Cardiac muscle cell (in vitro differentiated cells and primary cell): ENCODE measurements at regions not wholly inside any gene's neighbourhood (a gene's known extent, or its start where the extent isn't known, plus 50 kb on each side); places are given as distances from the start of the nearest gene placed in this dataset.

Experiments
- DNase-seq, 2 donors: peaks; one replicate each; pipeline versions ENCODE4 v3.0.0 to v3.0.0-alpha.2; 2010 to 2017; ENCODE audit warnings: low read depth in 1 of 2, low spot score in 1 of 2
- H3K27ac ChIP-seq: fragments of 200-600 bp; sonication (generic); 2 replicates; pipeline ENCODE4 v1.5.1; 2016
- H3K27me3 ChIP-seq: fragments of 200-600 bp; sonication (generic); 2 replicates; pipeline ENCODE4 v1.6.0; 2016; ENCODE audit warnings: control low read depth
- H3K36me3 ChIP-seq: fragments of 200-600 bp; sonication (generic); 2 replicates; pipeline ENCODE4 v1.5.1; 2016; ENCODE audit warnings: control low read depth
- H3K4me1 ChIP-seq: fragments of 200-600 bp; sonication (generic); 2 replicates; pipeline ENCODE4 v1.8.1; 2017; ENCODE audit warnings: low read depth, mild to moderate bottlenecking, mixed run types
- H3K4me3 ChIP-seq: fragments of 200-600 bp; sonication (generic); 2 replicates; pipeline ENCODE4 v1.5.1; 2016; ENCODE audit warnings: mild to moderate bottlenecking
- H3K9me3 ChIP-seq: fragments of 200-600 bp; sonication (generic); 2 replicates; pipeline ENCODE4 v1.5.1; 2017; ENCODE audit warnings: low read depth, mild to moderate bottlenecking, control low read depth
- CTCF ChIP-seq: IDR thresholded peaks from 2 replicates; pipeline ENCODE4 v1.5.1; 2012; ENCODE audit warnings: low read depth, mild to moderate bottlenecking, low read length

- H3K27ac ChIP-seq: no peak overlapping the region
- peaks cover 13% of the 10 kb centered on the region for H3K4me1 ChIP-seq
- no peaks in the 10 kb centered on the region for H3K27me3 ChIP-seq
- H3K36me3 ChIP-seq: no peaks in the 10 kb centered on the region
- no peak overlapping the region for H3K4me3 ChIP-seq
- DNase-seq: no peak
- no peak for TF ChIP-seq CTCF
- H3K9me3 ChIP-seq: no peaks in the 10 kb centered on the region
Observed at GRCh38 chr5:89992201-89992600, 417.4 kb downstream of the CETN3 start.

- Histone ChIP-seq H3K4me1 (peaks cover 9% of the 10 kb centered on the region), H3K27me3 (no peaks in the 10 kb centered on the region), H3K27ac (no peak overlapping the region), H3K9me3 (no peaks in the 10 kb centered on the region), H3K4me3 (no peak overlapping the region), H3K36me3 (no peaks in the 10 kb centered on the region)
- no peak for DNase-seq
- TF ChIP-seq CTCF: no peak
Observed at GRCh38 chr5:89991592-89991991, 418.0 kb downstream of the CETN3 start.

- H3K4me3 ChIP-seq: no peak overlapping the region
- peaks cover 9% of the 10 kb centered on the region for H3K4me1 ChIP-seq
- H3K36me3 ChIP-seq: no peaks in the 10 kb centered on the region
- no peak overlapping the region for H3K27ac ChIP-seq
- DNase-seq: peak in 1 of 2 donors; percentile 10
- no peaks in the 10 kb centered on the region for H3K27me3 ChIP-seq
- H3K9me3 ChIP-seq: no peaks in the 10 kb centered on the region
- TF ChIP-seq CTCF: no peak
Observed at GRCh38 chr5:89989776-89990175, 419.8 kb downstream of the CETN3 start.

- H3K4me1 ChIP-seq: peaks cover 9% of the 10 kb centered on the region
- TF ChIP-seq CTCF: no peak
- peak overlapping the region; percentile 30 for H3K27ac ChIP-seq
- no peaks in the 10 kb centered on the region for H3K9me3 ChIP-seq
- no peaks in the 10 kb centered on the region for H3K27me3 ChIP-seq
- no peak overlapping the region for H3K4me3 ChIP-seq
- H3K36me3 ChIP-seq: no peaks in the 10 kb centered on the region
- DNase-seq: peak in 1 of 2 donors; percentile 65
Observed at GRCh38 chr5:89988998-89989655, 420.4 kb downstream of the CETN3 start.

GRCh38 chr5:89988129-89988810, 421.3 kb downstream of the CETN3 start:
- H3K4me1 ChIP-seq: peaks cover 9% of the 10 kb centered on the region
- DNase-seq: peak in 1 of 2 donors; percentile 36
- no peaks in the 10 kb centered on the region for H3K27me3 ChIP-seq
- no peaks in the 10 kb centered on the region for H3K36me3 ChIP-seq
- peak overlapping the region; percentile 30 for H3K27ac ChIP-seq
- no peaks in the 10 kb centered on the region for H3K9me3 ChIP-seq
- H3K4me3 ChIP-seq: no peak overlapping the region
- TF ChIP-seq CTCF: no peak
